ENCODE measurements at regions not wholly inside any gene's neighbourhood (a gene's known extent, or its start where the extent isn't known, plus 50 kb on each side); places are given as distances from the start of the nearest gene placed in this dataset.

DNA sequence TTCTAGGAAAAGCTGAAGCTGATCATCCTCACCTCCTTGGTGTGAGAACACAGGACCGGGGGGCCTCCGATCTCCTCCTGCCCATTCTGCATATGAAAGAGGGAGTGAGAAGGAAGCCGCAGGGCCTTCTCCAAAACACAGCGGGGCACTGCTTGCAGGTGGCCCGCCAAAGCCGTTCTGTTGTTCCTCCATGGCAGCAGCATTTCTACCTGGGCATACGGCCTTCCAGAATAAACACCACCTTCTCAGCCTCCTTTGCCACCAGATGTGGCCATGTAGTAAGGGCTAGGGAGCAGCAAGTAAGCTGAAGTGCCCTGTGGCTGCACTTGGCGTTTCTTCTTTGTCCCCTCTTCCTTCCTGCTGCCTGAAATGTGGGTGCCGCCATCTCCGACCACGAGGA, 214.9 kb downstream of the TOMM20 start:
- TF ChIP-seq CTCF (tag by site-specific recombination; IDR thresholded peaks at IDR 0.05) (no peak), ZSCAN23 (tag by site-specific recombination; IDR thresholded peaks at IDR 0.05) (no peak), ZNF391 (tag by site-specific recombination; IDR thresholded peaks at IDR 0.05; ENCODE audit: borderline replicate concordance, low read depth) (no peak), MEIS1 (CRISPR knock-in tag; IDR thresholded peaks at IDR 0.05; ENCODE audit: borderline replicate concordance) (no peak), ZNF324 (tag by site-specific recombination; IDR thresholded peaks at IDR 0.05) (no peak), ATF2 (tag by site-specific recombination; IDR thresholded peaks at IDR 0.05; ENCODE audit: low read depth) (no peak), ZNF350 (tag by site-specific recombination; IDR thresholded peaks at IDR 0.05) (no peak), ZNF133 (tag by site-specific recombination; IDR thresholded peaks at IDR 0.05) (no peak), AEBP2 (tag by site-specific recombination; IDR thresholded peaks at IDR 0.05; ENCODE audit: borderline replicate concordance) (no peak), ZNF18 (tag by site-specific recombination; IDR thresholded peaks at IDR 0.05) (no peak)
- TF ChIP-seq, protein P1, sequence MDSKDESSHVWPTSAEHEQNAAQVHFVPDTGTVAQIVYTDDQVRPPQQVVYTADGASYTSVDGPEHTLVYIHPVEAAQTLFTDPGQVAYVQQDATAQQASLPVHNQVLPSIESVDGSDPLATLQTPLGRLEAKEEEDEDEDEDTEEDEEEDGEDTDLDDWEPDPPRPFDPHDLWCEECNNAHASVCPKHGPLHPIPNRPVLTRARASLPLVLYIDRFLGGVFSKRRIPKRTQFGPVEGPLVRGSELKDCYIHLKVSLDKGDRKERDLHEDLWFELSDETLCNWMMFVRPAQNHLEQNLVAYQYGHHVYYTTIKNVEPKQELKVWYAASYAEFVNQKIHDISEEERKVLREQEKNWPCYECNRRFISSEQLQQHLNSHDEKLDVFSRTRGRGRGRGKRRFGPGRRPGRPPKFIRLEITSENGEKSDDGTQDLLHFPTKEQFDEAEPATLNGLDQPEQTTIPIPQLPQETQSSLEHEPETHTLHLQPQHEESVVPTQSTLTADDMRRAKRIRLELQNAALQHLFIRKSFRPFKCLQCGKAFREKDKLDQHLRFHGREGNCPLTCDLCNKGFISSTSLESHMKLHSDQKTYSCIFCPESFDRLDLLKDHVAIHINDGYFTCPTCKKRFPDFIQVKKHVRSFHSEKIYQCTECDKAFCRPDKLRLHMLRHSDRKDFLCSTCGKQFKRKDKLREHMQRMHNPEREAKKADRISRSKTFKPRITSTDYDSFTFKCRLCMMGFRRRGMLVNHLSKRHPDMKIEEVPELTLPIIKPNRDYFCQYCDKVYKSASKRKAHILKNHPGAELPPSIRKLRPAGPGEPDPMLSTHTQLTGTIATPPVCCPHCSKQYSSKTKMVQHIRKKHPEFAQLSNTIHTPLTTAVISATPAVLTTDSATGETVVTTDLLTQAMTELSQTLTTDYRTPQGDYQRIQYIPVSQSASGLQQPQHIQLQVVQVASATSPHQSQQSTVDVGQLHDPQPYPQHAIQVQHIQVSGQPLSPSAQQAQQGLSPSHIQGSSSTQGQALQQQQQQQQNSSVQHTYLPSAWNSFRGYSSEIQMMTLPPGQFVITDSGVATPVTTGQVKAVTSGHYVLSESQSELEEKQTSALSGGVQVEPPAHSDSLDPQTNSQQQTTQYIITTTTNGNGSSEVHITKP (tag by site-specific recombination; IDR thresholded peaks at IDR 0.05): no peak
- TF ChIP-seq, protein P2, sequence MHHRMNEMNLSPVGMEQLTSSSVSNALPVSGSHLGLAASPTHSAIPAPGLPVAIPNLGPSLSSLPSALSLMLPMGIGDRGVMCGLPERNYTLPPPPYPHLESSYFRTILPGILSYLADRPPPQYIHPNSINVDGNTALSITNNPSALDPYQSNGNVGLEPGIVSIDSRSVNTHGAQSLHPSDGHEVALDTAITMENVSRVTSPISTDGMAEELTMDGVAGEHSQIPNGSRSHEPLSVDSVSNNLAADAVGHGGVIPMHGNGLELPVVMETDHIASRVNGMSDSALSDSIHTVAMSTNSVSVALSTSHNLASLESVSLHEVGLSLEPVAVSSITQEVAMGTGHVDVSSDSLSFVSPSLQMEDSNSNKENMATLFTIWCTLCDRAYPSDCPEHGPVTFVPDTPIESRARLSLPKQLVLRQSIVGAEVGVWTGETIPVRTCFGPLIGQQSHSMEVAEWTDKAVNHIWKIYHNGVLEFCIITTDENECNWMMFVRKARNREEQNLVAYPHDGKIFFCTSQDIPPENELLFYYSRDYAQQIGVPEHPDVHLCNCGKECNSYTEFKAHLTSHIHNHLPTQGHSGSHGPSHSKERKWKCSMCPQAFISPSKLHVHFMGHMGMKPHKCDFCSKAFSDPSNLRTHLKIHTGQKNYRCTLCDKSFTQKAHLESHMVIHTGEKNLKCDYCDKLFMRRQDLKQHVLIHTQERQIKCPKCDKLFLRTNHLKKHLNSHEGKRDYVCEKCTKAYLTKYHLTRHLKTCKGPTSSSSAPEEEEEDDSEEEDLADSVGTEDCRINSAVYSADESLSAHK (tag by site-specific recombination; IDR thresholded peaks at IDR 0.05): no peak
- TF ChIP-seq, protein P3, sequence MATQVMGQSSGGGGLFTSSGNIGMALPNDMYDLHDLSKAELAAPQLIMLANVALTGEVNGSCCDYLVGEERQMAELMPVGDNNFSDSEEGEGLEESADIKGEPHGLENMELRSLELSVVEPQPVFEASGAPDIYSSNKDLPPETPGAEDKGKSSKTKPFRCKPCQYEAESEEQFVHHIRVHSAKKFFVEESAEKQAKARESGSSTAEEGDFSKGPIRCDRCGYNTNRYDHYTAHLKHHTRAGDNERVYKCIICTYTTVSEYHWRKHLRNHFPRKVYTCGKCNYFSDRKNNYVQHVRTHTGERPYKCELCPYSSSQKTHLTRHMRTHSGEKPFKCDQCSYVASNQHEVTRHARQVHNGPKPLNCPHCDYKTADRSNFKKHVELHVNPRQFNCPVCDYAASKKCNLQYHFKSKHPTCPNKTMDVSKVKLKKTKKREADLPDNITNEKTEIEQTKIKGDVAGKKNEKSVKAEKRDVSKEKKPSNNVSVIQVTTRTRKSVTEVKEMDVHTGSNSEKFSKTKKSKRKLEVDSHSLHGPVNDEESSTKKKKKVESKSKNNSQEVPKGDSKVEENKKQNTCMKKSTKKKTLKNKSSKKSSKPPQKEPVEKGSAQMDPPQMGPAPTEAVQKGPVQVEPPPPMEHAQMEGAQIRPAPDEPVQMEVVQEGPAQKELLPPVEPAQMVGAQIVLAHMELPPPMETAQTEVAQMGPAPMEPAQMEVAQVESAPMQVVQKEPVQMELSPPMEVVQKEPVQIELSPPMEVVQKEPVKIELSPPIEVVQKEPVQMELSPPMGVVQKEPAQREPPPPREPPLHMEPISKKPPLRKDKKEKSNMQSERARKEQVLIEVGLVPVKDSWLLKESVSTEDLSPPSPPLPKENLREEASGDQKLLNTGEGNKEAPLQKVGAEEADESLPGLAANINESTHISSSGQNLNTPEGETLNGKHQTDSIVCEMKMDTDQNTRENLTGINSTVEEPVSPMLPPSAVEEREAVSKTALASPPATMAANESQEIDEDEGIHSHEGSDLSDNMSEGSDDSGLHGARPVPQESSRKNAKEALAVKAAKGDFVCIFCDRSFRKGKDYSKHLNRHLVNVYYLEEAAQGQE (tag by site-specific recombination; IDR thresholded peaks at IDR 0.05): no peak

Measured in HEK293 (cell line).